Kidney (tissue), 13 donors: ENCODE measurements at regions not wholly inside any gene's neighbourhood (a gene's known extent, or its start where the extent isn't known, plus 50 kb on each side); places are given as distances from the start of the nearest gene placed in this dataset.

Experiments
- DNase-seq, 5 donors: peaks; one replicate each; pipeline ENCODE4 v3.0.0-alpha.2; 2013 to 2020
- FAIRE-seq: peaks from 2 replicates; lab custom pipeline; 2012; peaks lifted over from hg19 to GRCh38; lab: Jason Lieb, UNC
- H3K27ac ChIP-seq, 2 donors: one replicate each; pipeline ENCODE4 v1.7.0; 2013; ENCODE audit warnings: low read depth in 2 of 2, low read length in 2 of 2, inconsistent platforms in 1 of 2
- H3K27me3 ChIP-seq: one replicate; pipeline ENCODE4 v1.7.1; 2013; ENCODE audit warnings: low read length, inconsistent platforms; ENCODE audit not compliant: control insufficient read depth, insufficient read depth
- H3K36me3 ChIP-seq, 3 donors: one replicate each; pipeline versions ENCODE4 v1.7.0 to v1.7.1; 2013; ENCODE audit warnings: low read length in 3 of 3, control low read depth in 1 of 3, inconsistent platforms in 1 of 3; ENCODE audit not compliant: insufficient read depth in 3 of 3, control insufficient read depth in 2 of 3
- H3K4me1 ChIP-seq, 3 donors: one replicate each; pipeline versions ENCODE4 v1.7.0 to v1.7.1; 2013; ENCODE audit warnings: low read length in 3 of 3, inconsistent platforms in 1 of 3, low read depth in 1 of 3; ENCODE audit not compliant: control insufficient read depth in 2 of 3, insufficient read depth in 2 of 3
- H3K4me3 ChIP-seq, 3 donors: one replicate each; pipeline versions ENCODE4 v1.7.0 to v1.8.1; 2013; ENCODE audit warnings: low read length in 3 of 3, control low read depth in 1 of 3, inconsistent platforms in 1 of 3
- H3K9ac ChIP-seq, 3 donors: one replicate each; pipeline versions ENCODE4 v1.7.0 to v1.7.1; 2013; ENCODE audit warnings: low read length in 3 of 3, control low read depth in 1 of 3, inconsistent platforms in 1 of 3
- H3K9me3 ChIP-seq, 3 donors: one replicate each; pipeline versions ENCODE4 v1.7.0 to v1.7.1; 2013; ENCODE audit warnings: low read length in 3 of 3, control low read depth in 1 of 3, inconsistent platforms in 1 of 3; ENCODE audit not compliant: control insufficient read depth in 2 of 3, insufficient read depth in 1 of 3
- intact Hi-C: fragments of 100-400 bp; cut with DNase I; formaldehyde crosslinking; loops from one replicate; pipeline ENCODE4 v1.11.1; 2022
- TF ChIP-seq, protein P1 (sequence below): IDR thresholded peaks from 3 replicates; pipeline ENCODE4 v1.5.1; 2012; ENCODE audit warnings: mild to moderate bottlenecking, moderate library complexity, borderline replicate concordance; ENCODE audit not compliant: insufficient read depth; ENCODE audit errors: extremely low read depth
- donor health status: control.
- donor health status: control.
- donor health status: control.
- donor health status: control.
- donor health status: control.
- donor health status: DM: yes; HTN: yes; CAD: no.
- donor health status: Normal renal cell carcinoma (clear cell type).

DNA sequence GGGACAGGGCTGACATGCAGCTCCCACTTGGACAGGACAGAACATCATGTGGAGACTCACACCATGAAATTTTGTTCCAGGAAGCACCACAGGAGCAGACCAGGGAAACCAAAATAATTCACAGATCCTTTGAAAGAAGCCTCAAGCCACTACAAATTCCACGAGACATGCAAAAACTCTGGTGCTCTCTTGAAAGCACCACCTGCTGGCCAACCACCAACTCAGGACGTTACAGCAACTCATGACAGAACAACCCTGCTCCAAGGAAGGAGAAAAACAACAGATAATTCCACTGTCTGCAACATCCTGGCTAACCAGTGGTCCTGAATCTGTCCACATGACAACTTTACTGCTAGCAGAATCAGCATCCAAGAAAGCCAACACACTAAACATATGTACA is 516.0 kb downstream of the SPATA31D1 start:
- Histone ChIP-seq H3K9me3 (peaks cover 0 to 3% (median 0%) of the 10 kb centered on the region in 3 donors), H3K4me3 (no peak overlapping the region), H3K27ac (no peak overlapping the region), H3K4me1 (no peaks in the 10 kb centered on the region), H3K27me3 (no peaks in the 10 kb centered on the region), H3K36me3 (no peaks in the 10 kb centered on the region), H3K9ac (no peak overlapping the region)
- FAIRE-seq, result no peak
- intact Hi-C loops, result no loop called here
- TF ChIP-seq, protein P1, sequence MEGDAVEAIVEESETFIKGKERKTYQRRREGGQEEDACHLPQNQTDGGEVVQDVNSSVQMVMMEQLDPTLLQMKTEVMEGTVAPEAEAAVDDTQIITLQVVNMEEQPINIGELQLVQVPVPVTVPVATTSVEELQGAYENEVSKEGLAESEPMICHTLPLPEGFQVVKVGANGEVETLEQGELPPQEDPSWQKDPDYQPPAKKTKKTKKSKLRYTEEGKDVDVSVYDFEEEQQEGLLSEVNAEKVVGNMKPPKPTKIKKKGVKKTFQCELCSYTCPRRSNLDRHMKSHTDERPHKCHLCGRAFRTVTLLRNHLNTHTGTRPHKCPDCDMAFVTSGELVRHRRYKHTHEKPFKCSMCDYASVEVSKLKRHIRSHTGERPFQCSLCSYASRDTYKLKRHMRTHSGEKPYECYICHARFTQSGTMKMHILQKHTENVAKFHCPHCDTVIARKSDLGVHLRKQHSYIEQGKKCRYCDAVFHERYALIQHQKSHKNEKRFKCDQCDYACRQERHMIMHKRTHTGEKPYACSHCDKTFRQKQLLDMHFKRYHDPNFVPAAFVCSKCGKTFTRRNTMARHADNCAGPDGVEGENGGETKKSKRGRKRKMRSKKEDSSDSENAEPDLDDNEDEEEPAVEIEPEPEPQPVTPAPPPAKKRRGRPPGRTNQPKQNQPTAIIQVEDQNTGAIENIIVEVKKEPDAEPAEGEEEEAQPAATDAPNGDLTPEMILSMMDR, result no peak
- DNase-seq, result no peak

DNA sequence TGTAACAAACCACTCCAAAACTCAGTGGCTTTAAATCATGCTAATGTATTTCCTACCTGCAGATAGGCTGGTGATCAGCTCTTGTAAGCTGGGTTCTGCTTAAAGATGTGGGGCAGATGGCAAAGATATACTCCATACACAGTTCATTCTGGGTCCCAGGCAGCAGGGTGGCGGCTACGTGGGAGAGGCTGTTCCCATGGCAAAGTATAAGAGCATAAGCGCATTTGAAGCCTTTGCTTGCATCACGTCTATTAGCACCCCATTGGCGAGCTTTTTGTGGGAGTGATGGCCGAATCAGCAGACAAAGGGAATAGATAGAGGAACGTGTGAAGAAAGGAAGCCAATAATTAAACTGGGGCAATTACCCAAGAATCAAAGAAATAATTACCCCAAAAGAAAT is 523.1 kb downstream of the SPATA31D1 start:
- Histone ChIP-seq H3K9me3 (no peaks in the 10 kb centered on the region), H3K27me3 (no peaks in the 10 kb centered on the region), H3K9ac (no peak overlapping the region), H3K36me3 (no peaks in the 10 kb centered on the region), H3K4me1 (peaks cover 0 to 5% (median 0%) of the 10 kb centered on the region in 3 donors), H3K4me3 (no peak overlapping the region), H3K27ac (no peak overlapping the region)
- no peak for DNase-seq
- intact Hi-C loops, result no loop called here
- no peak for FAIRE-seq
- TF ChIP-seq, protein P1, result no peak

DNA sequence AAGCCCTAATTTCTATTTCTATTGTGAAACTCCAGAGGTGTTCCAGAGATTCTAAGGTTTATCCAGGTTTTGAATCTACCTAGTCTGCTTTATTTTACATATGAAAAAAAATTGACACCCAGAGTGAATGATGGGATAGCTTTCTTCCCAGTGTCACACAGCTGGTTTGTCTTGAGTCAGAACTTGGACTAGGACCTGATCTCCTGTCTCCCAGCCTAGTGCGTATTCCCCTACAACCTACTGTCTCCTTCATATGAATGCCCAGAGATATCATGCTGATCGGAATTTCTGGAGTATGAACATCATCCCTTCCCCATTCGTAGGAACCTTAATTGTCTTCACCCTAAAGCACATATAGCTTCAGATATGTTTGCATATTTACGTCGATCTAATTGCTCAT is 524.2 kb downstream of the SPATA31D1 start:
- H3K27ac ChIP-seq, result no peak overlapping the region
- no peaks in the 10 kb centered on the region for H3K36me3 ChIP-seq
- intact Hi-C loops, result no loop called here
- no peak for FAIRE-seq
- no peaks in the 10 kb centered on the region for H3K27me3 ChIP-seq
- no peak for DNase-seq
- no peak overlapping the region for H3K9ac ChIP-seq
- peaks cover 0 to 5% (median 0%) of the 10 kb centered on the region in 3 donors for H3K4me1 ChIP-seq
- no peak overlapping the region for H3K4me3 ChIP-seq
- TF ChIP-seq, protein P1, result no peak
- no peaks in the 10 kb centered on the region for H3K9me3 ChIP-seq

DNA sequence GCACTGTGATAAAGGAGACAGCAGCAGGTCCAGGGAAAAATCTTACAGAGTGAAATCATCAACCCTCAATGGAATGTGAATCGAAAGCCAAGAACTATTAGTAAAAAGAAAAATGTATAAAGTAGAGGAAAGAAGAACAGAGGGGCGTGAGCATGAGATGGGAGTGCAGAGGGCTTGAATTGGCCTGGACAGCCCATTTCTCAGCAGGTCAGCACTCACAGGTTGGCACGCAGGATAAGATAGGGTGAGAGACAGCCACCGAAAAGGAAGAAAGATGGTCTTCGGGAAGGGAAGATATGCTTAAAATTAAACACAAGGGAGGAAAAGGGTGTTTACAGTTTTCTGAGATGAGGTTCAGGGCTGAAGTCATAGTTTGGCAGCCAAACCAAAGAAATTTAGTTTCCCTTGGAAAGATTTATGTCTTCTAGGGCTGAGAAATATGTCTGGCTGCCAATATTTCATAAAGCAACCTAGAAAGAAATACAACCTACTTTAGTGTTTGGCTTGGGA is 524.7 kb downstream of the SPATA31D1 start:
- no peaks in the 10 kb centered on the region for H3K27me3 ChIP-seq
- FAIRE-seq (no peak), DNase-seq (peak in 2 of 5 donors; percentile 55 to 73)
- intact Hi-C loops, result no loop called here
- H3K36me3 ChIP-seq, result no peaks in the 10 kb centered on the region
- TF ChIP-seq, protein P1, result no peak
- no peak overlapping the region for H3K9ac ChIP-seq
- no peak overlapping the region for H3K27ac ChIP-seq
- H3K4me1 ChIP-seq, result peaks cover 0 to 5% (median 0%) of the 10 kb centered on the region in 3 donors
- no peaks in the 10 kb centered on the region for H3K9me3 ChIP-seq
- no peak overlapping the region for H3K4me3 ChIP-seq
